Bronchial epithelial cell (primary cell): ENCODE measurements at regions not wholly inside any gene's neighbourhood (a gene's known extent, or its start where the extent isn't known, plus 50 kb on each side); places are given as distances from the start of the nearest gene placed in this dataset.

Source experiments
- DNase-seq: peaks from one replicate; pipeline ENCODE4 v3.0.0-alpha.2; 2010; ENCODE audit warnings: low read depth
- FAIRE-seq: peaks from 2 replicates; lab custom pipeline; 2011; peaks lifted over from hg19 to GRCh38; lab: Jason Lieb, UNC
- H3K27me3 ChIP-seq: 2 replicates; pipeline ENCODE4 v1.5.1; 2011; ENCODE audit warnings: low read length; ENCODE audit not compliant: control insufficient read depth, insufficient read depth
- H3K36me3 ChIP-seq: 2 replicates; pipeline ENCODE4 v1.5.1; 2011; ENCODE audit warnings: low read length; ENCODE audit not compliant: control insufficient read depth, insufficient read depth
- H3K4me3 ChIP-seq: 2 replicates; pipeline ENCODE4 v1.5.1; 2011; ENCODE audit warnings: mild to moderate bottlenecking, low read depth, low read length, control low read depth
- TF ChIP-seq, protein P1 (sequence below): IDR thresholded peaks from 2 replicates; pipeline ENCODE4 v1.5.1; 2011; ENCODE audit warnings: mild to moderate bottlenecking, moderate library complexity, low read length, control low read depth, inconsistent platforms; ENCODE audit not compliant: insufficient read depth, severe bottlenecking

DNA sequence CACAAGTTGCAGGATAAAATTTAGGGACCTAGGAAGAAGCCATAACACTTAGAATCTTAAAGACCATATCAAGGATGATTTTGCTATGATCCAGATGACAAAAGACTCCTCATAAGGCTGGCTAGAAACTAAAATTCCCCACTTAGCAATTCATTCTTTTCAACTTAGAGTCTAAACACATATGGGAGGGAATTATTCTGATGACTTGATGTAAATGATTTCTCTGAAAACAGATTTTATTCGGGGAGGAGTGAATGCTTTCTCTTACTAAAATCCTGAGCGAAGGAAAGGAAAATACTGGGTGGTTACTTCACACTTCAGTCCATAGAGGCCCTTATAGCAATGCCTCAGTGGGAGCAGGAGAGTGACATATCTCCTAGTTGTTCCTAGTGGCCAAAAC is 138.7 kb upstream of the SORCS1 start:
- Histone ChIP-seq H3K27me3 (no peaks in the 10 kb centered on the region), H3K36me3 (no peaks in the 10 kb centered on the region), H3K4me3 (no peak overlapping the region)
- no peak for DNase-seq
- TF ChIP-seq, protein P1, sequence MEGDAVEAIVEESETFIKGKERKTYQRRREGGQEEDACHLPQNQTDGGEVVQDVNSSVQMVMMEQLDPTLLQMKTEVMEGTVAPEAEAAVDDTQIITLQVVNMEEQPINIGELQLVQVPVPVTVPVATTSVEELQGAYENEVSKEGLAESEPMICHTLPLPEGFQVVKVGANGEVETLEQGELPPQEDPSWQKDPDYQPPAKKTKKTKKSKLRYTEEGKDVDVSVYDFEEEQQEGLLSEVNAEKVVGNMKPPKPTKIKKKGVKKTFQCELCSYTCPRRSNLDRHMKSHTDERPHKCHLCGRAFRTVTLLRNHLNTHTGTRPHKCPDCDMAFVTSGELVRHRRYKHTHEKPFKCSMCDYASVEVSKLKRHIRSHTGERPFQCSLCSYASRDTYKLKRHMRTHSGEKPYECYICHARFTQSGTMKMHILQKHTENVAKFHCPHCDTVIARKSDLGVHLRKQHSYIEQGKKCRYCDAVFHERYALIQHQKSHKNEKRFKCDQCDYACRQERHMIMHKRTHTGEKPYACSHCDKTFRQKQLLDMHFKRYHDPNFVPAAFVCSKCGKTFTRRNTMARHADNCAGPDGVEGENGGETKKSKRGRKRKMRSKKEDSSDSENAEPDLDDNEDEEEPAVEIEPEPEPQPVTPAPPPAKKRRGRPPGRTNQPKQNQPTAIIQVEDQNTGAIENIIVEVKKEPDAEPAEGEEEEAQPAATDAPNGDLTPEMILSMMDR, result no peak
- FAIRE-seq, result no peak

GRCh38 chr10:107299606-107300005 is 135.1 kb upstream of the SORCS1 start:
- TF ChIP-seq, protein P1, result no peak
- no peaks in the 10 kb centered on the region for H3K36me3 ChIP-seq
- FAIRE-seq (no peak), DNase-seq (no peak)
- no peaks in the 10 kb centered on the region for H3K27me3 ChIP-seq
- no peak overlapping the region for H3K4me3 ChIP-seq

DNA sequence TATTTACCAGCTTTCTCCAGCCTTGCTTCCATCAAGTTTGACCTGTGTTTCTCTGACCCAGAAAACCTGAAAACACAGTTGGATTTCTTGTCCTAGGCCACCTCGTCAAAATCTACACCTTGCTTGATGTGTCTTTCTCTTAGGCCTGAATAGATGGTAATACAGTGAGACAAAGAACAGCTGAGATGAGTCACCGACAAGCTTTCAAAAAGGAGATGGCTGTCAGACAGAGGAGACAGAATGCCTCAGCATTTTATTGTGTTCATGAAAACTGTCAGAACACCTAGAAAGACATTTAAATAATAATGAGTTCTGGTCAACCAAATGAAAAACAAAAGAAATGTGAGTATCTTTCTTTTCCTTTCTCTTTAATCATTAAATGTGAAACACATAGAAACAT is 119.7 kb upstream of the SORCS1 start:
- TF ChIP-seq, protein P1, result no peak
- no peaks in the 10 kb centered on the region for H3K27me3 ChIP-seq
- DNase-seq, result no peak
- H3K4me3 ChIP-seq, result no peak overlapping the region
- FAIRE-seq, result no peak
- no peaks in the 10 kb centered on the region for H3K36me3 ChIP-seq

DNA sequence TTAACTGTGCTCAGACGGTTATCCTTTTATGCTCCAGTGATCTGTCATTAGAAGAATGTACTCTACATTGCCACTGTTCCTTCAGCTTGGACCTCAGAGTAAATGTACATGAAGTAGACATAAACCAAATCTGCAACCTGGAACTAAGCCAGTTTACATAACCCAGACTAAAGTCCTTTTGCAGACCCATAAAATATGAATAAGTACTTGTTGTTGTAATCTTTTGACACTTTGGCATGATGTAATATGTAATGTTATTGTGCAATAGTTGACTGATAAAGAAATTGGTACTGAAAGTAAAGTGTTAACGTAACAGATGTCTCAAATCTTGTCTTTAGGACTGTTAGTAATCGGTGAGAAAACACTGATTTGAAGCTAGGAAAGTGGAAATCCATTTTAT is 115.8 kb upstream of the SORCS1 start:
- DNase-seq (peak; percentile 17), FAIRE-seq (no peak)
- TF ChIP-seq, protein P1, result no peak
- H3K36me3 ChIP-seq, result no peaks in the 10 kb centered on the region
- no peaks in the 10 kb centered on the region for H3K27me3 ChIP-seq
- H3K4me3 ChIP-seq, result no peak overlapping the region

GRCh38 chr10:107277591-107277990 is 113.1 kb upstream of the SORCS1 start:
- H3K27me3 ChIP-seq, result no peaks in the 10 kb centered on the region
- H3K36me3 ChIP-seq, result no peaks in the 10 kb centered on the region
- FAIRE-seq (no peak), DNase-seq (no peak)
- TF ChIP-seq, protein P1, result no peak
- no peak overlapping the region for H3K4me3 ChIP-seq

DNA sequence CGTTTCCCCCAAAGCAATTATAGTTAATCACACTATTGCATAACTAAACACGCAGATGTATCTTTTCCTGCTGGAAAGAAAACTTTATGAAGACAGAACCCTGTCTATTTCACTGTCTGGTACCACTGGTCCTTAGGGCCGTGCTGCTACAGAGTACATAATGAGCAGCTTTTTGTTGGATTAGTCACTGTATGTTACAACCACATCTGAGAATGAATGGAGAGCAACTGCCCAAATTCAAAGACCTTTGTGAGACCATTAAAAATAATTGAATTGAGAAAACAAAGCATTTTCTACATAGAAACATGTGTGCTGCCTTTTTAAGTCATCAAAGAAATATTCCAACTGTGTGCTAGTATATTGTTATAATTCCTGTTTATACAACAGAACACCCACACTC is 111.3 kb upstream of the SORCS1 start:
- no peak overlapping the region for H3K4me3 ChIP-seq
- H3K36me3 ChIP-seq, result no peaks in the 10 kb centered on the region
- H3K27me3 ChIP-seq, result no peaks in the 10 kb centered on the region
- DNase-seq (no peak), FAIRE-seq (no peak)
- TF ChIP-seq, protein P1, result no peak
